H9 (cell line): ENCODE measurements at regions not wholly inside any gene's neighbourhood (a gene's known extent, or its start where the extent isn't known, plus 50 kb on each side); places are given as distances from the start of the nearest gene placed in this dataset.

Source experiments
- DNase-seq: peaks from one replicate; pipeline ENCODE4 v3.0.0-alpha.2; 2017
- H2AFZ ChIP-seq: one replicate; pipeline ENCODE4 v1.6.1; 2013; ENCODE audit warnings: mild to moderate bottlenecking, low read length, control low read depth, moderate library complexity
- H2AK5ac ChIP-seq: 2 replicates; pipeline ENCODE4 v1.6.1; 2013; ENCODE audit warnings: low read length, control low read depth, mixed read lengths; ENCODE audit not compliant: insufficient read length
- H2BK120ac ChIP-seq: one replicate; pipeline ENCODE4 v1.6.1; 2013; ENCODE audit warnings: low read depth, mild to moderate bottlenecking, low read length, control low read depth, inconsistent platforms; ENCODE audit not compliant: poor library complexity, severe bottlenecking
- H2BK12ac ChIP-seq: 2 replicates; pipeline ENCODE4 v1.6.1; 2013; ENCODE audit warnings: low read length, control low read depth, mixed read lengths, low read depth; ENCODE audit not compliant: insufficient read length
- H2BK15ac ChIP-seq: 2 replicates; pipeline ENCODE4 v1.6.1; 2013; ENCODE audit warnings: low read depth, low read length, control low read depth
- H2BK20ac ChIP-seq: one replicate; pipeline ENCODE4 v1.6.1; 2013; ENCODE audit warnings: low read depth, mild to moderate bottlenecking, low read length, control low read depth, inconsistent platforms; ENCODE audit not compliant: poor library complexity, severe bottlenecking
- H2BK5ac ChIP-seq: 2 replicates; pipeline ENCODE4 v1.6.1; 2013; ENCODE audit warnings: low read length, control low read depth, mixed read lengths; ENCODE audit not compliant: insufficient read length
- H3K14ac ChIP-seq: 2 replicates; pipeline ENCODE4 v1.6.1; 2013; ENCODE audit warnings: low read length, control low read depth; ENCODE audit not compliant: insufficient read depth
- H3K18ac ChIP-seq: 2 replicates; pipeline ENCODE4 v1.6.1; 2013; ENCODE audit warnings: low read depth, mild to moderate bottlenecking, mixed read lengths, low read length, control low read depth; ENCODE audit not compliant: insufficient read length
- H3K23ac ChIP-seq: 2 replicates; pipeline ENCODE4 v1.6.1; 2013; ENCODE audit warnings: low read length, control low read depth, mixed read lengths, low read depth; ENCODE audit not compliant: insufficient read length
- H3K23me2 ChIP-seq: 2 replicates; pipeline ENCODE4 v1.6.1; 2013; ENCODE audit warnings: low read depth, mild to moderate bottlenecking, mixed read lengths, low read length, control low read depth; ENCODE audit not compliant: insufficient read length, poor library complexity, severe bottlenecking
- H3K27ac ChIP-seq: 2 replicates; pipeline ENCODE4 v1.5.1; 2013; ENCODE audit warnings: low read length, control low read depth, mixed read lengths, low read depth; ENCODE audit not compliant: insufficient read length
- H3K27me3 ChIP-seq: 2 replicates; pipeline ENCODE4 v1.6.1; 2013; ENCODE audit warnings: low read length, control low read depth, inconsistent platforms; ENCODE audit not compliant: insufficient read depth
- H3K4ac ChIP-seq: 2 replicates; pipeline ENCODE4 v1.6.1; 2013; ENCODE audit warnings: low read depth, mild to moderate bottlenecking, control low read depth, inconsistent platforms, low read length, moderate library complexity
- H3K4me1 ChIP-seq: 2 replicates; pipeline ENCODE4 v1.6.1; 2013; ENCODE audit warnings: low read length, control low read depth, inconsistent platforms; ENCODE audit not compliant: insufficient read depth
- H3K4me2 ChIP-seq: 2 replicates; pipeline ENCODE4 v1.6.1; 2013; ENCODE audit warnings: low read length, control low read depth, mixed read lengths; ENCODE audit not compliant: insufficient read length, insufficient read depth
- H3K56ac ChIP-seq: 2 replicates; pipeline ENCODE4 v1.6.1; 2013; ENCODE audit warnings: low read depth, mild to moderate bottlenecking, mixed read lengths, low read length, control low read depth; ENCODE audit not compliant: insufficient read length
- H3K79me1 ChIP-seq: 2 replicates; pipeline ENCODE4 v1.6.1; 2013; ENCODE audit warnings: low read depth, mild to moderate bottlenecking, moderate library complexity, low read length, control low read depth, inconsistent platforms; ENCODE audit not compliant: insufficient read depth, poor library complexity, severe bottlenecking
- H3K79me2 ChIP-seq: 2 replicates; pipeline ENCODE4 v1.6.1; 2013; ENCODE audit warnings: low read length, control low read depth, inconsistent platforms; ENCODE audit not compliant: insufficient read depth
- H3K9ac ChIP-seq: 2 replicates; pipeline ENCODE4 v1.6.1; 2013; ENCODE audit warnings: low read length, control low read depth, mixed read lengths; ENCODE audit not compliant: insufficient read length; ENCODE audit errors: extremely low read depth
- H3K9me3 ChIP-seq: one replicate; pipeline ENCODE4 v1.6.1; 2013; ENCODE audit warnings: low read depth, low read length, inconsistent platforms; ENCODE audit not compliant: control insufficient read depth
- H3T11ph ChIP-seq: one replicate; pipeline ENCODE4 v1.6.1; 2013; ENCODE audit warnings: mild to moderate bottlenecking, low read length, control low read depth, inconsistent platforms
- H4K20me1 ChIP-seq: one replicate; pipeline ENCODE4 v1.6.1; 2013; ENCODE audit not compliant: control insufficient read depth, insufficient read length, insufficient read depth
- H4K5ac ChIP-seq: 2 replicates; pipeline ENCODE4 v1.6.1; 2013; ENCODE audit warnings: low read depth, mild to moderate bottlenecking, mixed read lengths, low read length, control low read depth; ENCODE audit not compliant: insufficient read length
- H4K8ac ChIP-seq: replicated peaks from 2 replicates; pipeline ENCODE4 v1.6.1; 2013; ENCODE audit warnings: low read length, control low read depth, mixed read lengths, low read depth; ENCODE audit not compliant: insufficient read length
- H4K91ac ChIP-seq: 2 replicates; pipeline ENCODE4 v1.6.1; 2013; ENCODE audit warnings: low read depth, mild to moderate bottlenecking, moderate library complexity, mixed read lengths, low read length, control low read depth; ENCODE audit not compliant: insufficient read length
- H3K27ac Mint-ChIP-seq, 3 experiments: 2 replicates in 2 of 3; 3 replicates in 1 of 3; pipeline ENCODE4 v1.8.0; 2020 to 2021; ENCODE audit warnings: mixed read lengths in 3 of 3, mild to moderate bottlenecking in 1 of 3, moderate library complexity in 1 of 3
- H3K27me3 Mint-ChIP-seq: 2 replicates; pipeline ENCODE4 v1.8.0; 2021; ENCODE audit warnings: low read depth, mild to moderate bottlenecking, moderate library complexity, mixed read lengths
- H3K36me3 Mint-ChIP-seq, 3 experiments: 2 replicates in 2 of 3; 3 replicates in 1 of 3; pipeline ENCODE4 v1.8.0; 2020 to 2021; ENCODE audit warnings: low read depth in 3 of 3, mixed read lengths in 3 of 3; ENCODE audit not compliant: insufficient read depth in 1 of 3
- H3K4me1 Mint-ChIP-seq, 2 experiments: 2 replicates each; pipeline ENCODE4 v1.8.0; 2020; ENCODE audit warnings: mixed read lengths in 2 of 2
- H3K4me3 Mint-ChIP-seq, 2 experiments: 2 replicates in 1 of 2; 3 replicates in 1 of 2; pipeline ENCODE4 v1.8.0; 2020 to 2021; ENCODE audit warnings: mild to moderate bottlenecking in 2 of 2, mixed read lengths in 2 of 2, moderate library complexity in 1 of 2
- H3K9me3 Mint-ChIP-seq, 2 experiments: 2 replicates in 1 of 2; 3 replicates in 1 of 2; pipeline ENCODE4 v1.8.0; 2020; ENCODE audit warnings: mild to moderate bottlenecking in 2 of 2, mixed read lengths in 2 of 2, moderate library complexity in 1 of 2
- CTCF ChIP-seq: fragments of 200-600 bp; sonication (generic); conservative IDR thresholded peaks from 3 replicates; pipeline ENCODE4 v1.8.0; 2021; ENCODE audit warnings: antibody characterized with exemption, mild to moderate bottlenecking
- WGBS: extraction: QIAGEN DNeasy Blood & Tissue Kit; methylation state at CpG from one replicate; pipeline ENCODE4 v1.1.7; 2013; ENCODE audit warnings: missing lambda C conversion rate, low lambda C conversion rate, mixed read lengths; ENCODE audit not compliant: insufficient read length; ENCODE audit errors: extremely low coverage; 5-methylcytosine and 5-hydroxymethylcytosine counted together

GRCh38 chr20:7291323-7291943, 523.9 kb downstream of the BMP2 start:
- no peaks in the 10 kb centered on the region for H3K27me3 Mint-ChIP-seq
- no peaks in the 10 kb centered on the region for H3K79me1 ChIP-seq

More at GRCh38 chr20:7291323-7291943, 523.9 kb downstream of the BMP2 start:
- Histone ChIP-seq H3K56ac (no peak overlapping the region), H2AFZ (no peak overlapping the region), H2BK12ac (no peak overlapping the region), H3K27me3 (no peaks in the 10 kb centered on the region), H3K4me2 (no peak overlapping the region), H4K91ac (no peak overlapping the region), H3K23ac (no peak overlapping the region), H2BK5ac (no peak overlapping the region), H4K20me1 (no peaks in the 10 kb centered on the region), H2BK20ac (no peak overlapping the region), H4K5ac (no peak overlapping the region), H2AK5ac (no peak overlapping the region), H3K9me3 (no peaks in the 10 kb centered on the region), H3K27ac (no peak overlapping the region), H3K14ac (no peak overlapping the region), H2BK120ac (no peak overlapping the region), H3K18ac (no peak overlapping the region), H3T11ph (no peak overlapping the region), H3K4me1 (no peaks in the 10 kb centered on the region; the same call in 1 of the 2 replicates), H3K79me2 (no peaks in the 10 kb centered on the region), H4K8ac (no peak overlapping the region), H3K9ac (no peak overlapping the region), H3K4ac (no peak overlapping the region), H3K23me2 (no peaks in the 10 kb centered on the region), H2BK15ac (no peak overlapping the region)
- no peak for TF ChIP-seq CTCF
- H3K9me3 Mint-ChIP-seq, result no peaks in the 10 kb centered on the region
- H3K36me3 Mint-ChIP-seq, result no peaks in the 10 kb centered on the region
- H3K27ac Mint-ChIP-seq, result no peak overlapping the region
- H3K4me3 Mint-ChIP-seq, result no peak overlapping the region
- H3K4me1 Mint-ChIP-seq, result peaks cover 4% of the 10 kb centered on the region in 2 experiments; a peak in 3 of 4 replicates
- no CpG with 5 or more reads among the region's 2 CpGs for WGBS
- peak; percentile 31 for DNase-seq
